PC-3 (cell line): ENCODE measurements at regions not wholly inside any gene's neighbourhood (a gene's known extent, or its start where the extent isn't known, plus 50 kb on each side); places are given as distances from the start of the nearest gene placed in this dataset.

Experiments
- ATAC-seq: fragments of 200-7000 bp; cut with Tn5 transposase; 2 replicates; pipeline ENCODE4 v1.9.1; 2020; ENCODE audit warnings: mild to moderate bottlenecking, moderate library complexity
- BruUV-seq: library from RNA; stranded (reverse); fragments of 400-500 nt; replicated peaks from 2 replicates; lab custom pipeline; 2021; lab: Mats Ljungman, UMichigan
- CTCF ChIA-PET: fragments of 300-600 bp; sonication (Branson Sonifier 250); formaldehyde crosslinking; loops from one replicate; lab custom pipeline; 2022; ENCODE audit warnings: antibody characterized with exemption; lab: Charles Lee
- POLR2A ChIA-PET: fragments of 300-600 bp; sonication (Branson Sonifier 250); formaldehyde crosslinking; loops from one replicate; lab custom pipeline; 2022; ENCODE audit warnings: antibody characterized with exemption; ENCODE audit not compliant: unreplicated experiment; lab: Charles Lee
- DNase-seq: peaks from one replicate; pipeline ENCODE4 v3.0.0-alpha.2; 2015
- H2AFZ ChIP-seq: fragments of 300-600 bp; sonication (generic); 2 replicates; pipeline ENCODE4 v1.6.0; 2016; ENCODE audit warnings: antibody characterized with exemption, low read length
- H3F3A ChIP-seq: fragments of 300-600 bp; sonication (generic); one replicate; pipeline ENCODE4 v1.6.0; 2017; ENCODE audit warnings: antibody characterized with exemption, low read length, control low read depth, mild to moderate bottlenecking; ENCODE audit not compliant: unreplicated experiment
- H3K27ac ChIP-seq: fragments of 300-600 bp; sonication (generic); 2 replicates; pipeline ENCODE4 v1.5.1; 2016; ENCODE audit warnings: mild to moderate bottlenecking, low read length
- H3K27me3 ChIP-seq: fragments of 300-600 bp; sonication (generic); 2 replicates; pipeline ENCODE4 v1.6.1; 2016; ENCODE audit warnings: low read length, mixed read lengths
- H3K36me3 ChIP-seq: fragments of 300-600 bp; sonication (generic); 2 replicates; pipeline ENCODE4 v1.6.1; 2016; ENCODE audit warnings: low read depth, mixed run types, low read length, mixed read lengths
- H3K4me1 ChIP-seq: fragments of 300-600 bp; sonication (generic); 2 replicates; pipeline ENCODE4 v1.5.1; 2016; ENCODE audit warnings: low read length; ENCODE audit not compliant: insufficient read depth
- H3K4me2 ChIP-seq: fragments of 300-600 bp; sonication (generic); 2 replicates; pipeline ENCODE4 v1.6.0; 2016; ENCODE audit warnings: low read length
- H3K4me3 ChIP-seq: fragments of 300-600 bp; sonication (generic); 2 replicates; pipeline ENCODE4 v1.5.1; 2016; ENCODE audit warnings: mild to moderate bottlenecking, low read length, mixed read lengths
- H3K79me2 ChIP-seq: fragments of 300-600 bp; sonication (generic); 2 replicates; pipeline ENCODE4 v1.6.1; 2017; ENCODE audit warnings: low read length, mixed read lengths
- H3K9ac ChIP-seq: fragments of 300-600 bp; sonication (generic); 2 replicates; pipeline ENCODE4 v1.6.0; 2016; ENCODE audit warnings: mild to moderate bottlenecking, low read length
- H3K9me2 ChIP-seq: fragments of 300-600 bp; sonication (generic); replicated peaks from 2 replicates; pipeline ENCODE4 v1.6.1; 2016; ENCODE audit warnings: mixed run types, low read length, mixed read lengths
- H3K9me3 ChIP-seq: fragments of 300-600 bp; sonication (generic); 2 replicates; pipeline ENCODE4 v1.6.1; 2016; ENCODE audit warnings: low read length, mixed read lengths
- H4K20me1 ChIP-seq: fragments of 300-600 bp; sonication (generic); 2 replicates; pipeline ENCODE4 v1.6.1; 2016; ENCODE audit warnings: low read length, mixed read lengths
- EZH2 ChIP-seq: fragments of 300-600 bp; sonication (generic); IDR thresholded peaks from one replicate; pipeline ENCODE4 v1.6.1; 2017; ENCODE audit warnings: antibody characterized with exemption, mild to moderate bottlenecking, low read length; ENCODE audit not compliant: unreplicated experiment
- EZH2phosphoT487 ChIP-seq: fragments of 300-600 bp; sonication (generic); IDR thresholded peaks from 2 replicates; pipeline ENCODE4 v1.6.1; 2018; ENCODE audit warnings: mild to moderate bottlenecking, antibody characterized with exemption, low read length, borderline replicate concordance
- intact Hi-C: fragments of 100-400 bp; cut with micrococcal nuclease; formaldehyde crosslinking; loops from 2 replicates; pipeline ENCODE4 v1.9.0; 2023
- TF ChIP-seq, protein P1 (sequence below): fragments of 300-600 bp; sonication (generic); conservative IDR thresholded peaks from 2 replicates; pipeline ENCODE4 v1.5.1; 2017; ENCODE audit warnings: antibody characterized with exemption, low read depth, mild to moderate bottlenecking, low read length

DNA sequence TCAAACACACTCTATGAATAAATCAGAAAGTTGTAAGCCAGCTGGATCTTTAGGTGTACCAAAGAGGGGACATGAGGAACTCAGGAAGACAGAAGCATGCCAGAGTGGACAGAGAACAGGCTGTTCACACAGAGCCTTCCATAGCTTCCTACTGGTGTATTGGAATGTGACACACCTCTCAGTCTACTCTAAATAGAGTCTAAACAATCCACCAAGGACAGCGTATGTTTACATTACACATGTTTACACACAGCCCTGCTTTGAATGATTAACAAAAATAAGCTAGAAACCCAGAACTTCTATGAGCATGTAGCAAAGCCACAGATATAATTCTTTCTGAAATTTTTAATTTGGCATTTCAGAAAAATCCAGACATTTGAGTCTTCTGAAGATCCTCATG is 1279.0 kb upstream of the CDH8 start:
- no peak for ATAC-seq
- Histone ChIP-seq H3K36me3 (no peaks in the 10 kb centered on the region), H3K9me2 (no peaks in the 10 kb centered on the region), H3K27me3 (no peaks in the 10 kb centered on the region), H3F3A (no peaks in the 10 kb centered on the region), H3K9me3 (no peaks in the 10 kb centered on the region), H2AFZ (no peak overlapping the region), H3K4me3 (no peak overlapping the region), H4K20me1 (no peaks in the 10 kb centered on the region), H3K79me2 (no peaks in the 10 kb centered on the region), H3K27ac (no peak overlapping the region), H3K4me1 (no peaks in the 10 kb centered on the region), H3K9ac (no peak overlapping the region), H3K4me2 (no peak overlapping the region)
- TF ChIP-seq EZH2phosphoT487, result no peak
- no peak for TF ChIP-seq EZH2
- TF ChIP-seq, protein P1, sequence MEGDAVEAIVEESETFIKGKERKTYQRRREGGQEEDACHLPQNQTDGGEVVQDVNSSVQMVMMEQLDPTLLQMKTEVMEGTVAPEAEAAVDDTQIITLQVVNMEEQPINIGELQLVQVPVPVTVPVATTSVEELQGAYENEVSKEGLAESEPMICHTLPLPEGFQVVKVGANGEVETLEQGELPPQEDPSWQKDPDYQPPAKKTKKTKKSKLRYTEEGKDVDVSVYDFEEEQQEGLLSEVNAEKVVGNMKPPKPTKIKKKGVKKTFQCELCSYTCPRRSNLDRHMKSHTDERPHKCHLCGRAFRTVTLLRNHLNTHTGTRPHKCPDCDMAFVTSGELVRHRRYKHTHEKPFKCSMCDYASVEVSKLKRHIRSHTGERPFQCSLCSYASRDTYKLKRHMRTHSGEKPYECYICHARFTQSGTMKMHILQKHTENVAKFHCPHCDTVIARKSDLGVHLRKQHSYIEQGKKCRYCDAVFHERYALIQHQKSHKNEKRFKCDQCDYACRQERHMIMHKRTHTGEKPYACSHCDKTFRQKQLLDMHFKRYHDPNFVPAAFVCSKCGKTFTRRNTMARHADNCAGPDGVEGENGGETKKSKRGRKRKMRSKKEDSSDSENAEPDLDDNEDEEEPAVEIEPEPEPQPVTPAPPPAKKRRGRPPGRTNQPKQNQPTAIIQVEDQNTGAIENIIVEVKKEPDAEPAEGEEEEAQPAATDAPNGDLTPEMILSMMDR, result no peak
- no peak for DNase-seq
- POLR2A ChIA-PET, result no interaction called here
- intact Hi-C loops, result no loop called here
- no TSS peak for BruUV-seq
- CTCF ChIA-PET, result no interaction called here

DNA sequence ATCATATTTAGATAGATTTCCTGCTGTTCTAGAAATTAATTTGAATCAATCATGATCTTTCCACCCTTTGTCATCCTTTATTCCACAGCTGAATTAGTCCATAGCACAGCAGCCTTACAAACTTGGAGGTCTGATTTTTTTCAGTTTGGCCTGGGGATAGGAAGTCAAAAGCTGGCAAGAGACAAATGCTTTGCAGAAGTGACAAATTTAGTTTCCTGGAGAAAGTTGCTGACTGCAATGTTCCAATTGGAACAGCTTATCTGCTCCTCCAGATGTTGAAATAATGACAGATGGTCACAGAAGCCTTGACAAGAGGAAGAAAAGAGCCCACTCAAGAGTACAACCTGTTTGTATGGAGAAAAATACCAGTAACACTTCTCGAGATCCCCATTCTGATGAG is 1276.1 kb upstream of the CDH8 start:
- no peaks in the 10 kb centered on the region for H3K9me3 ChIP-seq
- no TSS peak for BruUV-seq
- H3F3A ChIP-seq, result no peaks in the 10 kb centered on the region
- H3K9ac ChIP-seq, result no peak overlapping the region
- no peak overlapping the region for H3K27ac ChIP-seq
- H3K4me2 ChIP-seq, result no peak overlapping the region
- intact Hi-C loops, result no loop called here
- no peaks in the 10 kb centered on the region for H3K36me3 ChIP-seq
- no peaks in the 10 kb centered on the region for H4K20me1 ChIP-seq
- no peaks in the 10 kb centered on the region for H3K4me1 ChIP-seq
- H3K9me2 ChIP-seq, result no peaks in the 10 kb centered on the region
- ChIA-PET CTCF (no interaction called here), POLR2A (no interaction called here)
- no peaks in the 10 kb centered on the region for H3K79me2 ChIP-seq
- no peak overlapping the region for H2AFZ ChIP-seq
- H3K27me3 ChIP-seq, result no peaks in the 10 kb centered on the region
- no peak for TF ChIP-seq EZH2phosphoT487
- no peak for TF ChIP-seq EZH2
- TF ChIP-seq, protein P1, result no peak
- no peak for ATAC-seq
- no peak for DNase-seq
- no peak overlapping the region for H3K4me3 ChIP-seq

DNA sequence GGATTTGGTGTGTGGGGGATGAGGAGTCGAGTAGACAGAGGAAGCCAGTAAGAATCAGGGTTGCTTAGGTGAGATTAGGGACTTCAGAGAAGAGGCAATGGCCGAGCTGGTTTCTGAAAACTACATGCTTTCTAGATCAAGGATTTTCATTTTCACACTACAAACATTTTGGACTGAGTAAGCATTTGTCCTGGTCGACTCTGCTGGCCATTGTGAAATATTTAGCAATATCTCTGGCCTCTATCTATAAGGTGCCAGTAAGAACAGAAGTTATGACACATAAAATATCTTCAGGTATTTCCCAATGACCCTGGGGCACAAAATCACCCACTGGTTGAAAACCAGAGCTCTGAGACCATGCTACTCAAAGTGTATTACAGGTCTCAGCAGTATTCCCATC is 1275.1 kb upstream of the CDH8 start:
- H3K27me3 ChIP-seq, result no peaks in the 10 kb centered on the region
- POLR2A ChIA-PET, result no interaction called here
- H3K9ac ChIP-seq, result no peak overlapping the region
- intact Hi-C loops, result no loop called here
- H3K27ac ChIP-seq, result no peak overlapping the region
- no peaks in the 10 kb centered on the region for H4K20me1 ChIP-seq
- H3F3A ChIP-seq, result no peaks in the 10 kb centered on the region
- no peak for TF ChIP-seq EZH2phosphoT487
- TF ChIP-seq, protein P1, result no peak
- TF ChIP-seq EZH2, result no peak
- H3K9me3 ChIP-seq, result no peaks in the 10 kb centered on the region
- H3K79me2 ChIP-seq, result no peaks in the 10 kb centered on the region
- CTCF ChIA-PET, result no interaction called here
- no TSS peak for BruUV-seq
- DNase-seq (no peak), ATAC-seq (no peak)
- no peaks in the 10 kb centered on the region for H3K4me1 ChIP-seq
- no peak overlapping the region for H3K4me3 ChIP-seq
- no peaks in the 10 kb centered on the region for H3K9me2 ChIP-seq
- no peak overlapping the region for H3K4me2 ChIP-seq
- no peaks in the 10 kb centered on the region for H3K36me3 ChIP-seq
- no peak overlapping the region for H2AFZ ChIP-seq
